Cardiac fibroblast (primary cell): ENCODE measurements at regions not wholly inside any gene's neighbourhood (a gene's known extent, or its start where the extent isn't known, plus 50 kb on each side); places are given as distances from the start of the nearest gene placed in this dataset.

Experiments used
- DNase-seq, 2 donors: peaks; one replicate each; pipeline versions ENCODE4 v3.0.0 to v3.0.0-alpha.2; 2010; ENCODE audit warnings: low read depth in 2 of 2
- H3K4me3 ChIP-seq, 2 donors: replicated peaks in 1 of 2; 1 replicate in 1 of 2; 2 replicates in 1 of 2; pipeline ENCODE4 v1.5.1; 2011; ENCODE audit warnings: low read depth in 2 of 2, low read length in 2 of 2, mild to moderate bottlenecking in 2 of 2, moderate library complexity in 1 of 2
- CTCF ChIP-seq: IDR thresholded peaks from one replicate; pipeline ENCODE4 v1.5.1; 2011; ENCODE audit warnings: low read depth, mild to moderate bottlenecking, low read length, inconsistent platforms

- H3K4me3 ChIP-seq = no peak overlapping the region
- no peak for DNase-seq
- no peak for TF ChIP-seq CTCF
Measured at GRCh38 chr14:101072531-101072930, 169.0 kb upstream of the RTL1 start.

DNA sequence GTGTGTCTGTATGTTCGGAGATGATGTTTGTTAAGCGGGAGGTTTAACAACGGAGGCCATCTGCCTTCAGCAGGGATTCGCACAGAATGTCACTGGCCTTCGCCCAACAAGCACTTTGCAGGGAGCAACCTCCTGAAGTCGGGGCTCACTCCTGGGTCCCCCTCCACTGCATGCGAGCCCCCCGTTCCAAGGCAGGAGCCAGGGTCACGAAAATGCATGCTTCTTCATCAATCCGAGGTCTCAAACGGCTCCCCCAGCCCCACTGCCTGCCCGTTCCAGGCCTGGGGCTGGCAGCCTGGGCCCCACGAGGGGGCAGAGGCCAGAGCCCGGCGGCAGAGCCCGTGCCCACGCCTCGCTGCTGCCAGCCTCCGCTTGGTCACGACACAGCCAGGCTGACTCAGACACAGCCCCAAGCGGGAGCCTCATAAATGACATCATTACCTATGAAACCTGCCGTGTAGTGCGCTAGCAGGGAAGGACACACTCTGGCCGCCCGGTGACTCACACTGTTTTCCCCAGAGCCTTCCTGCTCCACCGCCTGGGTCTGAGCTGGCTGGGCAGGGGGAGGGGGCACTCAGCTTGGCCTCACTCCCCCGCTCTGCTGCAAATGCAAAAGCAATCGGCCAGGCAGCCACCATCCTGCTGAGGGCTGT is 169.5 kb upstream of the RTL1 start:
- no peak overlapping the region for H3K4me3 ChIP-seq
- DNase-seq = peak; percentile 91 to 92
- TF ChIP-seq CTCF = no peak

- no peak overlapping the region for H3K4me3 ChIP-seq
- no peak for DNase-seq
- TF ChIP-seq CTCF = no peak
Measured at GRCh38 chr14:101073598-101073965, 170.1 kb upstream of the RTL1 start.

DNA sequence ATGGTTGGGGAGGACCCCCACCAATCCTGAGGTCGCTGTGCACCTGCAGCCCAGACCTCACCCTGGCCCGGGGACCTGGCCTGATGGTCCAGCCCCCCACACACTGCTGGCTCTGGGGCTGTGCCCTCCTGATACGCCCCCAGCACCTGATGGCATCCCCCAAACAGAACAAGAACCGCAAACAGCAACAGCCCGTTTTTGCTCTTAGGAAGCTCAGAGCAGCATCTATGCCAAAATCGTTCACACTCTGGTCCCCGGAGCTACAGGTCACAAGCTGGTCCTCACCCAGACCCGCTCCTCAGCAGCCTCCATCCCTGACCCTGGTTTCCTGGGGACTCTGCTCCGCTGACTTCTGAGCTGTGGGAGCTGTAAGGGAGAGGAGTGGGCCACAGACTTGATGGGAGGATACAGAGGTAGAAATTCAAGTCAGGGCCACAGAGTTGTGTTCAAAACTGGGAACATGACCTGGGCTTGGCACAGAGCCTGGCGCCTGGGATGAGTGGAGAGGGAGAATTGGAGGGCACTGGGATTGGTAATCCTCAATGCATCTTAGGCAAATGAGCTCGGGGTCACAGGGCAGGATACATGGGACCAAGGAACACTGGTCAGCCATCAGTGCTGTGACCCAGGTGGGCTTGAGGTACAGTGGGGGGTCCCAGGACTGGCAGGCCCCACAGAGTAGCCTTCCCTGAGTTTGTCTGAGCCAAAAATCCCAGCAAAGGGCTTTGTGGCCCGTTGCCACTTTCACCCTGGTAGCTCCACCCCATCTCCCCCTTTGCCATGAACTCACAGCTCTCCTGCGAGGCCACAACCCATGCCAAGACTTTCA is 170.9 kb upstream of the RTL1 start:
- TF ChIP-seq CTCF = no peak
- no peak overlapping the region for H3K4me3 ChIP-seq
- DNase-seq = no peak

- TF ChIP-seq CTCF = no peak
- no peak for DNase-seq
- no peak overlapping the region for H3K4me3 ChIP-seq
Measured at GRCh38 chr14:101075025-101075800, 171.7 kb upstream of the RTL1 start.

GRCh38 chr14:101075801-101076413 is 172.4 kb upstream of the RTL1 start:
- no peak for DNase-seq
- no peak for TF ChIP-seq CTCF
- no peak overlapping the region for H3K4me3 ChIP-seq
